HG02884 (cell line): ENCODE measurements at regions not wholly inside any gene's neighbourhood (a gene's known extent, or its start where the extent isn't known, plus 50 kb on each side); places are given as distances from the start of the nearest gene placed in this dataset.

Experiments
- ATAC-seq: cut with Tn5 transposase; IDR thresholded peaks from one replicate; pipeline ENCODE4 v1.9.1; 2021; ENCODE audit warnings: mild to moderate bottlenecking, moderate library complexity; ENCODE audit not compliant: unreplicated experiment

DNA sequence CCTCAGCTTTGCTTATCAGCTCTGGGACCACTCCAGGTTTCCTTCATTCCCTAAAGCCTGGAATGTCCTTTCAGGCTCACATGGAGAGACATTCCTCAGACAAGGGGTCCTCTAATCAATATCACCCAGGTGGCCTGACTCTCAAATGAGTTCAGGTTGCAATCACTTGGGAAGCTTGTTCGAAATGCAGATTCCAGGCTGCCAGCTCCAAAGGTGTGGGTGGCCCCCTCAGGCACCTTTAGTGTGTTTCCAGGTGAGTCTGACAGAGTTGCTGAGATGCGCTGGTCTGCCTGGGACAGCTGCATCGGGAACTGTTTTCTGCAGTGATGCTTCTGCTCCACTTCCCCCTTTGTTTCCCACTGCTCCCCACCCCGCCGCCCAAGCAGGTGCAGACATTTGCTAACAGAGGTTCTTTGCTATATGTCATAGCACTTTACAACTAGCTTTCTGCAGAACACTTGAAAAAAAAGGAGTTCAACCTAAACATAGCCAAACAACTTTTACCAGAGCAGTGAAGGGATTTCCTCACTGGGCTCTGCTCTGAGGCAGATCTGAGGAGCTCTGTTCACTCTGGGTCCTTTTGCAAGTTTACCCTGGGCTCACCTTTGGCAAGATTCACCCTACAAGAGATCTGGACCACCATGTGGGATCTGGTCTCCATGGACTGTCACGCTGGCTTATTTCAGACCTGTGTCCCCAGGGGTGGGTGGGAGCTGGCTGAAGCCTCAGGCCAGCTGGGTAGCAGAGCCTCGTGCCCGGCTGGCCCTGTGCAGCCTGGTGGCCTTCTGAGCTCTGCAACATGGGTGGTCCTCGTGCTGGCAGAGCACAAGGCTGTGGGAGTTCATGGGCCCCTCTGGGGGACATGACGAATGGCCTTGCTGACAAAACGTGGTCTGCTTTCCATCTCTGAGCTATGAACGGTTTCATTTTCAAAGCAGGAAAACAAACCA, 539.6 kb downstream of the CCDC171 start:
- no peak for ATAC-seq

DNA sequence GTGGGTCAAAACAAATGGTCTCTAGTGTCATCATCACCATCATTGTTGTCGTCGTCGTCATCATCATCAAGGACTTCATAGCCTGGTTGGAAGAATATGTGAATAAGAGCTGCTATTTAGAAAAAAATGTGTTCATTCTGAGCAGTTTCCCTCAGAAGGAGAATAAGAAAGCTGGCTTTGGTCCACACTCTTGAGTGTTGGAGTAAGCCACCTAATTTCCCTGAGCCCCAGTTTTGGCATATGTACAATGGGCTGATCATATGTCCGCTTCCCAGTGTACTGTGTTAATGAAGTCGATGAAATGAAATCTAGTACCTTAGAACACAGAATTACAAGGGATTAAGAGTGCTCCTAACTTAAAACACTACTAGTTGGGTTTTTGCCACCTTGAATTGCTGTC, 545.5 kb downstream of the CCDC171 start:
- no peak for ATAC-seq

DNA sequence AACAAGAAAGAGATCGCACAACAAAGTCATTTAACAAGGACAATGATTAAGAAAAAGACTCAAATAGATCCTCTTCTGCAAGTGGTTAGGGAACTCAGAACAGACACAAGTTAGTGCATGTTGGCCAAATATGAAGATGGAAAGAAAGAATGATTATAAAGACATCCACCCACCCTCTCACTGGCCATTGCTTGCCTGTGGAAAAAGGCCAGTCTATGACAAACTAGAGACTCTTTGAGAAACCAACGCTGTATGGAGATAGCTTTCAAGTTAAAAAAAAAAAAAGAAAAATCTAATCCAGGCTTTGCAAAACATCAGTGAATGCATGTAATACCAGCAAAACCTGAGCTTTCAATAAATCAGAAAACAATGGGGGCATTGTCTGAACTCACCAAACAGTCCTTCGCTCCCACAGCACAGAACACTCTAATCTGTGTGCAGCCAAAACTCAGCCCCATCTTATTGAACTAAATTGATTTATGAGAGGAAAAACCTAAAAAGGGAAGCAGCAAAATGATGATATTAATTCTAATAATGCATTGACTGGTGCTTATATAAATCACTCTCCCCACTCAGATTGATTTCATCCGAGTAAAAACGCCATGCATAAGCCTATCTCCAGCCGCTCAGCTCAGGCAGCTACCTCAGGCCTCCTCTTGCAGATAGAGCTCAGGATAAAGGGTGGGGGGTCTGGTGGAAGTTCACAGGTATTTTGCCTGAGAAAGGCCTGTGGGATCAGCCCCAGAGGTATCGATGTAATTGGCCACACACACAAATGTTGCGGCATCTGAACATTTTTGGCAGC, 547.1 kb downstream of the CCDC171 start:
- no peak for ATAC-seq

DNA sequence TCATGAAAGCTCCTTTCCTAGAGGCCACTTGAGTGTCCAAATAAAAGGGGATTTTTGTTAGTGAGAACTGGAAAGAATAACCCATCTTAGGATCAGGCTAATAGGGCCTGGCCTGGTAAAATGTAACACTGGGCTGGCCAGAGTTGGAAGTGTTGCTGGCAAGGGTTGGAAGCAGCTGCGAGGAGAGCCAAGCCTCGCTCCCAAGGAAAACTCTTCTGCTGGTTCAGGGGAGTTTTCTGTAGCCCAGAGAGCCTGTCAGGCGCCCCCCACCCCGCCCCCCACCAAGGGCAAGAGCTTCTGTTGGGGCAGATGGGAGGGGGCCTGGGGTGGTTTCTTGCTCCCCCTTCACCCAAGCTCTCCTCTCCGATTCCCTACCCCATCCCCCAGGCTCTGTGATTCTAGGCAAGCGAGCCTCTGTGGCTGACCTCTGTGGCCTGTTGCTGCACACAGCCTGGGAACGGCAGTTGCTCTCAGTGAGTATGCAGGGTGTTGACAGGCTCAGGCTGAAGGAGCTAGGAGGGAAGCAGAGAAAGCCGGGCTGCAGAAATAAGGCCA, 547.8 kb downstream of the CCDC171 start:
- no peak for ATAC-seq

DNA sequence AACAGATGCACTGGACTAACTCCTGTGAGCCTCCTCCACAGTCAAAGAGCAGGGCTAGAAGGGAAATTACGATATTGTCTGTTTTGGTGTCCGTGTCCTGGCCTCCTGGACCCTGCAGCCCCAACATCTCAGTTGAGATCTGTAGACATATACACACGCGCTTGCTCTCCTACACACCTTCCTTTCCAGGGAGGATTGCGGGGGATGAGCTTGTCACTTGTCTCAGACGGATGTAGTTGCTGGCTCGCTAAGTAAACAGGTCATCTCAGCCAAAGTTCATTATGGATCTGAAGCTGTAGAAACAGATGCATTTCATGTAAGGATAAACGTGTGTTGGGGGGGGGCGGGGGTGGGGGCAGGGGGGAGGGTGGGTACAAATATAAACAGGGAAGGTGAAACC, 549.3 kb downstream of the CCDC171 start:
- ATAC-seq, result no peak

DNA sequence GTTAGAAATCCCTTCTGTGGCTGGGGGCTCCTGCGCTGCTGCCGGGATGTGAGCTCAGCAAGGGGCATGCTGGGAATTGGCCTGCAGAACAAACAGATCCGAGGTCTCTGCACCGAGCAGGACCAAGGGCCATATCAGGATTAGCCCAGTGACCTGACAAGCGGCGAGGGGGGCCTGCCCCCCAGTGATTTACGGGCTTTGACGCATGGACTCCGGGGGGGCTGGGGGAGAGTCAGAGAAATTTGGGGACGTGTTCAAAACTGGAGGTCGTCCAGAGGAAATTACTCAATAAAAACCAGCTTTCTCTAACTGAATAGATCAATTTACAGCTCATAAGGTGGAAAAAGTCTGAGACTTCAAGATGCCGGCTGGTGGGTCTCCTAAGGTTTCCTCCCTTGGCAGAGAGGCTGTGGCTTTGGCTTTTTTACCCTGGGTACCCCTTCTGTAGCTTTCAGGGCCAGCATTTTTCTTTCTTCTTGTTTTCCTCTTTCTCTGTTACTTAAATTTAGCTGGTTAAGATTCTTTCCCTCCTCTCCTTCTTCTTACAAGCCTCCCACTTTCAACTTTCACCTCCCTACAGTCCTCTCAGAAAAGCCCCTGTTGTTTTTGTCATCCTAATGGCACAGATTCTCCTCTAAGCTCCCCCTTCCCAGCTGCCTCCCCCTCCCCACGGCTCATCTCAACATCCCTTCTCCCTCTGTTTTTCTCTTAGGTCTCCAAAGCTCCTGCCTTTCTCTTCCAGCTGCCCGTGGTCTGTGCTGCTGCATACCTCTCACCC, 551.0 kb downstream of the CCDC171 start:
- no peak for ATAC-seq

DNA sequence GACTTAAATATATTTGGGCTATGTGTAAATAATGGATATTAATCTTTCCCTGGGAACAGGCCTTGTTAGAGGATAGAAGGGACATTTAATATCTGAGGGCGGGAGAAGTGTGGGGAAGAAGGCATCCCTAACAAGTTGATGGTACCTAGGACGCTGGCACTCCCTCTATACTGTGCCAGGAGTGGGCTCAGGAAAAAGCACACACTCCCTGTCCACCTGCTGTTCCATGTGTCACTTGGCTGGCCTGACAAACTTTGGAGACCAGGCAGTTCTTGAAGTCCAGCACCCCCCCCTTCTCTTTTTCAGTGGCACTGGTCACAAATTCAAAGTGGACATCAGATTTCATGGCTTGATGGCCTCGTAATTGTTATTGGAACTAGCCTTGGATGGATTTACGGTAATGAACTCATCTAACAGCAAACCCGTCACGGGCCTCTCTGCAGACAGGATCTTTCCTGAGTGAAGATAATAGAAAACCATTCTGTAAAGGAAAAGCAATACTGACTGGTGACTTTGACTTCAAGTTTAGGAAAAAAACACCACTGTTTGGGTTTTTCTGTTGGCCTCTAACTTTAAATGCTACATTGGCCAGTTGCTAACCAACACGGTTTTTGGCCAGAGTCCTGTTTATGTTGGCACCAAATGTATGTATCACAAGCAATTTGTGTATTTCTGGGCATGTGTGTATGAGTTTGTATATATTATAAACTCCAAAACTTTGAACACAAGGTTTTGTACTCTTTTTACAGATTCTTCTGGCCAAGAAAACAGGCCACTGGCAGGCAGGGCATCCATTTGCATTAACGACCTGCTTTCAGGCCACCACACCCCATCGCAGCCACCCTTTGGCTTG, 552.6 kb downstream of the CCDC171 start:
- ATAC-seq, result no peak

DNA sequence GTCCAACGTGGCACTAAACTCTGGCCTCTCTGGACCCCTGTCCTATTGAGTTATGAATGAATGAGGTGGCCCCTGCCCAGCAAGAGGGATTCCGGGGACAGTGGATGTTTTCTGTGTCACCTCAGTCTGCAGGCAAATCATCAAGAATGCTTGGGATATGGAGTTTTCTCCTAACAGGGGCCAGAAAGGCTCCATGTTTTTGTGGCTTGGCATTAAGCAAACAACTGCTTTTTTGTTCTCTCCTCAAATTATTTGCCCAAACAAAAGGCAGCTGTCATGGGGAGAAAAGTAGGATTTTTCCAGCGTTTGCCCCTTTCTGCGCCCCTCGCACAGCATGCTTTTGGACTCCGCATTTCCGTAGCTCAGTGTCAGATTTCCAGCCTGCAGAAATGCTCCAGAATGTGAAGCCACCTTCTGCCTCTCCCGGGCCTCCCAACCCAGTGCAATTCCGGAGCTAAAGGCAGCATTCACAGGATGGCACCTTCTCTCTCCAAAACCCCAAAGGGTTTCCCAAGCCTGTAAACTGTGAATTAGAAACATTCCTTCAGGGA, 553.3 kb downstream of the CCDC171 start:
- ATAC-seq, result no peak

DNA sequence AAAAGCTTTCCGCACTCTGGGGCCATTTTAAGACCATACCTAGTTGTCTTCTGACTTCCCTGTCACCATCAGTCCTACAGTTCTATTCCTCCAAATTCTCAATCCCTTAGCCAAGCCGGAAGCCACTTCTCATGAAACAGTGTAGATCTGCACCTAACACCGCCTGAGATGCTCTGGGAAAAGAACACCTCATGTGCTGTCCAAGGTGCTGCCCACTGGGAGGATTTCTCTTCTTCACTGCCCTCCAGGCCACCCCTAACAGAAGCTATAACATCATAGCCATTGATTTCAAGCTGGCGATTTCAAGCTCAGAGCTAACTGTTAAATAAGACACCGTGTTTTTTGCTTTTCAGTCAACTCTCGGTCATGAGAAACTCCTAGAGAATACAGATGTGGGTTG, 559.3 kb downstream of the CCDC171 start:
- ATAC-seq, result no peak

DNA sequence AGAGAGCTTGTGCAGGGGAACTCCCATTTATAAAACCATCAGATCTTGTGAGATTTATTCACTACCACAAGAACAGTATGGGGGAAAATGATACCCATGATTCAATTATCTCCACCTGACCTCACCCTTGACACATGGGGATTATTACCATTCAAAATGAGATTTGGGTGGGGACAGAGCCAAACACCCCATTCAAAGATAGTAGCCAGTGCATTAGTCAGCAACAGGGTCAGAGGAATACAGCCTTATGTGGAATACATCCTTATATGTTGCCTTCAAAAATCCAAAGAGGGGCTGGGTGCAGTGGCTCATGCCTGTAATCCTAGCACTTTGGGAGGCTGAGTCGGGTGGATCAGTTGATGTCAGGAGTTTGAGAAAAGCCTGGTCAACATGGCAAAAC, 563.2 kb downstream of the CCDC171 start:
- no peak for ATAC-seq

DNA sequence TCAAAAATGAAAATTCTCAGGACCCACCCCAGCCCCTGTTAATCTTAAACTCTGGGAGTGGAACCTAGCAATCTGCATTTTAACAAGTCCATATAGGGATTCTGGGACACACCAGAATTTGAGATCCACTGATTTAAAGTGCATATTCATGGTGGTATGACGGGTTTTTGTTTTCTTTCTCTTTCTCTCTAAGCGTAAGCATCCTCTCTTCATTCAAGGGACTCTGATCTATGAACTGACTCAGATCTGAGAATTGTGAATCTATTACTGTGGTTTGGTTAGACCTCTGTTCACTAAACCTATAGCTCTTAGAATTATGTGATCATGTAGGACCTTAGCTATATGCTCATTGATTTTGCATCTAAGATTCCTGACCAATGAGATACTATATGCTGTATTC, 565.2 kb downstream of the CCDC171 start:
- no peak for ATAC-seq

DNA sequence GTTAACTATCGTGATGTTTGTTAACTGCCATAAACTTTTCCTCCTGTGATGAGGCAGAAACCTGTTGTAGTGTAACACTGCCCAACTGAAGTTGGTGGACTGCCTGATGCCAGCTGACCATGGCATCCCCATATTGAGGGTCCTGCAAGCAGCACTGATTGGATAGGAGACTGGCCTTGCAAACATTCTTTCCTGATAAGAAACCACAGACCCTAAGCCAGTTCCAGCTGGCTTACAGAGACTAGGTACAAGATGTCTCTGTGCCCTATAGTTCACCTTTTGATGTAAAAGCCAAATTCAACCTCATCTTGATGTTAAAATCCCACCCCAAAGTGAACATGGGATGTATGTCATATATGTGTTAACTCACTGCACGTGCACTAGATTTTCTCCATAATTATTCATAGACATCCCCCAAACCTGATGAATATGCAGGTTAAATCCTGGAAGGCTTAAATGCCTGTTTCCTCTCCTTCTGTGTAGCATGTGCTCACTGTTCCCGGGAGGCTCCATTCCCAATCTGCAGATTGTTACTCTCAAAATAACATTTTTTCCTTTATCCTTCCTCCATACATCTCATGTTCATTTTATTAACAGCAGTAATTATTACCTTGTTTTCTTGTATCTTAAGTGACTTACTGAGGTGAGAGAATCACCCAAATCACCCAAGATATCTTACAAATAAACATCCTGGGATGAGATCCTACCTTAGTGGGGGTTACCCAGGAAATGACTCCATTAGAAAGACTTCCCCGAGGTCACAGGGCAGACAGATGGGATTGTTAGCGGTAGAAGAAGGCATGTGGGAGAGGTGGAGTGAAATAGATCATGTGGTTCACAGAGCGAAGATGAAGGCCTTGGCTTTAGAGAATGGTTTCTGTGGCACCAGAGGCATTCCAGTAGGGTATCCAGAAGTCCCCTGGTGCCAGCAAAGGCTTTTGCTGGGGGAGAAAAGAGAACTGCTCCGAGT, 566.7 kb downstream of the CCDC171 start:
- no peak for ATAC-seq

DNA sequence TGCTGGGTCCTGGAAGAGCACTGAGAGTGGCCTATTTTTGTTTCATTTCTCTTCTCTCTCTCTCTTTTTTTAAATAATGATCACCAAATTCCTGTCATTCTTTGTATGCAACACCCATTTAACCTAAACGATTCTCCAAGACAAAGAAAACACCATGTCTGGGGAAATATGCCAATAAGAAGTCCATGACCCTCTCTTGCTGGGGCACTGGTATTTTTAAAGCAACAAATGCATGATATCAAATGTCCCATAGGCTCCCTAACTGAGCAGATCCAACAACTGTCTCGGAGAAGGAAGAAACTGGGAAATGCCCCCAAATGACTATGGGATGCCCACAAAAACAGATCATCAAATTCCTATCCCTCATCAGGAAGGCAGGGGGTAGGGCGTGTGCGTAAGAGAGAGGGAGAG, 567.4 kb downstream of the CCDC171 start:
- no peak for ATAC-seq

DNA sequence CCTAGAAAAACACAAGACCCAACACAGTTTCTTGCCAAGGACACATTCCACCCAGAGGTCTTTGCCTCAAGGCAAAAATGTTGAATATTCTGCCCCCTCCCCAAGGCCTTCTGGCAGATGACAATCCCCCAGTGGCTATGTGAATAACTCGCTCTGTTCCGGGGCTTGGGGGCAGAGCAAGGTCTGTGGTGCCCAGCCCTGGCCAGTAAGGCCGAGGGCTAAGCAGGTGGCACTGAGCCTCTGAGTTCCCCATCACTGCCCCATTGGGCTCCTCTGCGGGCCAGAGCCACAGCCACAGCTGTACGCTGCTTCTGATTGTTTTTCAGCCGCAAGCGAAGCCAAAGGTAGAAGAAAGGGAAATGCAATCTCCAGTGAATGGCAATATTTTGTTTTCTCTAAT, 567.9 kb downstream of the CCDC171 start:
- ATAC-seq, result no peak

DNA sequence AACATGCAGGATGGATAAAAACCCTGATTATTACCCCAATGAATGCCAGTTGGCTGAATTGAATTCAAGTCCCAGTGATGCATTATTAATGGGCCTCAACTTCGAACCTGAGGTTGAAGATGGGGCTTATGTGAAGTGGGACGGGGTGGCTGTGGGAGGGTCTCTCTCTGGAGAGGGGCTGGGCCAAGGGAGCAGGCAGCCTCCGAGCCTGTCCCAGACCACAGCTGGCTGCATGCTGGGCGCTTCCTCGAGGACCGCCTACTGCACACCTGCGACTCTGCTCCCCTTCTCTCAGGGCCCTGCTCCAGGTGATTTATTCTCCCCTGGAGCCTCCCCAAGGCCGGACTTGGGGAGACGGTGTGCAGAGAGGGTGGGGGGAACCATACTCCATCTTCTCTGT, 568.3 kb downstream of the CCDC171 start:
- ATAC-seq, result no peak

DNA sequence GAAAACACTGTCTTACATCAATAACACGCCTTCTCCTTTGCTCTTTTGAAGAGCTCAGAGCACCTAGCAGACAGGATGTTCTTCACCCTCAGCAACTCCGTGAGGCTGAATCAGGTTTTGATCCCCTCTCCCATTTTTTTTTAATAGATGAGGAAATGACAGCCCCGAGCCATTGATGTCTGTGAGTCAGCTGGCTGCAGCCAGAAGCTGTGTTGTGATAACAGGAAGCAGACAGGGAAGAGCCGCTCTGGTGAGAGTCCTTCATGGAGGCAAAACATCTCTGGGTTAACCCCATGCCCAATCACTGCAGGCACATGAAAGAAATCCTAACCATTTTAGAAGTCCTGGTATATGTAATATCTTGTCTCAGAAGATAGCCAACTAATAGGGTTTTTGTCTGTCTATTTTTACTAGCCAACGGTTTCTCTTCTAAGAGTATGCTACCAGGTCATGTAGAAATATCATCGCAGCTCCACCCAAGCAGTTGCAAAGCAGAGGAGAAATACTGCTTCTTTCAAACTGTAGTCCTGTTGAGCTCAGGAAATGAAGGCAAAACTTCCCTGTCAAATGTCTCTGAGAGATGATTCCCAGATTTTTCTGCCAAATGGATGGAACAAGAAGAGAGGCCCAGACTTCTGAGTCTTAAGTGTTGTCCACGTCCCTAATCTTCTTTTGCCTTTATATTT, 568.9 kb downstream of the CCDC171 start:
- no peak for ATAC-seq

DNA sequence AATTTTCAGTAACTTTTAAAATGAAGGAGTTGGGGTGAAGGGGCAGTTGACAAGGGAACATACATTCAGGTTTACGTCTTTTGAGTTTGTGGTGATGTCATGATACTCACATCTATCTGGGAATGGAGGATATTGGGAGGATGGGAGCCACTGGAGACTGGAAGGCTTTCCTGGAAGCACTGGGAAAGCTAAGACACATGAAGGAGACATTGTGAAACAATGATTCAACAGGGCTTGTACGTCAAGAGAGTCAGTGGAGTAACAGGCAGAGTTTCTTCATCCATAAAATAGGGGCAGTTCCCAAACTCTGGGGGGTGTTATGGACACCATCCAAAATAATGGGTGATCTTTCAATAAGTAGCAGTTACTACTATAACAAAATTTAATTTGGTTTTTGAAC, 572.8 kb downstream of the CCDC171 start:
- ATAC-seq, result no peak

DNA sequence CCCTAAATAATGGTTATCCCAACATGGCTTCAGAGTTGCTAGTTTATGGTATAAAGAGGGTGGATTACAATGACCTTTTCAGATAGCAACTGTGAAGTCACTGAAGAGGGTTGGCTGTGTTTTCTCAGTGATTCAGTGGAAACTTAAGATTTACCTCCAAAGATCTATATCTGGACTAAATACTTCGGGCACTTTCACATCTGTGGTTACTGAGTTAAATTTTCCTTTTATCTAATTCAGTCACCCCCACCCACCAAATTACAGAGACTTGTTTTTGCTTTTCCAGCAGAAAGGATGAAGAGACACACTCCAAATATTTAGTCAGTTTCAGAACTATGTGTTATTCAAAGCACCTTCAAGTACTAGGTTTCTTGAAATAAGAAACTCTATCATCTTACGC, 573.2 kb downstream of the CCDC171 start:
- ATAC-seq, result no peak
